Fibroblast of the aortic adventitia (primary cell): ENCODE measurements at regions not wholly inside any gene's neighbourhood (a gene's known extent, or its start where the extent isn't known, plus 50 kb on each side); places are given as distances from the start of the nearest gene placed in this dataset.
A peak's percentile ranks its signal among the peaks of the same experiment; 100 is the strongest.
"Not testable (repeated sequence)": the region's sequence is repeated elsewhere in the genome, so short reads cannot be mapped to it uniquely, and the experiment has no call there.

ENCODE experiments used
- DNase-seq: peaks from one replicate; pipeline ENCODE4 v3.0.0-alpha.2; 2010; ENCODE audit warnings: low read depth
- H3K4me3 ChIP-seq: 2 replicates; pipeline ENCODE4 v1.5.1; 2011; ENCODE audit warnings: low read depth, mild to moderate bottlenecking, control low read depth, low read length, moderate library complexity
- CTCF ChIP-seq: IDR thresholded peaks from 2 replicates; pipeline ENCODE4 v1.5.1; 2011; ENCODE audit warnings: mild to moderate bottlenecking, low read length, control low read depth, inconsistent platforms; ENCODE audit not compliant: insufficient read depth

- no peak overlapping the region for H3K4me3 ChIP-seq
- DNase-seq: no peak
- no peak for TF ChIP-seq CTCF
These were observed 121.8 kb upstream of the SLC6A11 start for GRCh38 chr3:10694179-10694578.

GRCh38 chr3:10695186-10695585 is 120.8 kb upstream of the SLC6A11 start:
- not testable (repeated sequence) for DNase-seq, H3K4me3 ChIP-seq

- H3K4me3 ChIP-seq: no peak overlapping the region
- DNase-seq: no peak
- no peak for TF ChIP-seq CTCF
These were observed 120.3 kb upstream of the SLC6A11 start for GRCh38 chr3:10695595-10696285.

GRCh38 chr3:10697918-10698317 is 118.1 kb upstream of the SLC6A11 start:
- no peak for DNase-seq
- no peak overlapping the region for H3K4me3 ChIP-seq
- TF ChIP-seq CTCF: no peak

- no peak overlapping the region for H3K4me3 ChIP-seq
- TF ChIP-seq CTCF: no peak
- no peak for DNase-seq
These were observed 115.2 kb upstream of the SLC6A11 start for GRCh38 chr3:10700821-10701220.

- no peak for DNase-seq
- TF ChIP-seq CTCF: no peak
- no peak overlapping the region for H3K4me3 ChIP-seq
These were observed 112.9 kb upstream of the SLC6A11 start for GRCh38 chr3:10702961-10703740.

GRCh38 chr3:10703875-10704274 is 112.2 kb upstream of the SLC6A11 start:
- peak; percentile 12 for TF ChIP-seq CTCF

More at GRCh38 chr3:10703875-10704274, 112.2 kb upstream of the SLC6A11 start:
- DNase-seq: peak; percentile 10
- H3K4me3 ChIP-seq: no peak overlapping the region
